Nephron (organoid): ENCODE measurements at regions not wholly inside any gene's neighbourhood (a gene's known extent, or its start where the extent isn't known, plus 50 kb on each side); places are given as distances from the start of the nearest gene placed in this dataset.

ENCODE experiments used
- H3K27ac Mint-ChIP-seq, 3 experiments: 2 replicates each; pipeline ENCODE4 v1.8.0; 2020; ENCODE audit warnings: mixed read lengths in 3 of 3, mild to moderate bottlenecking in 2 of 3, moderate library complexity in 1 of 3
- H3K27me3 Mint-ChIP-seq: 2 replicates; pipeline ENCODE4 v1.8.0; 2021; ENCODE audit warnings: low read depth, mild to moderate bottlenecking, moderate library complexity, mixed read lengths
- H3K36me3 Mint-ChIP-seq: 2 replicates; pipeline ENCODE4 v1.8.0; 2020; ENCODE audit warnings: low read depth, mixed read lengths
- H3K4me1 Mint-ChIP-seq: 2 replicates; pipeline ENCODE4 v1.8.0; 2020; ENCODE audit warnings: mixed read lengths
- H3K4me3 Mint-ChIP-seq, 3 experiments: 2 replicates each; pipeline ENCODE4 v1.8.0; 2020; ENCODE audit warnings: mild to moderate bottlenecking in 3 of 3, mixed read lengths in 3 of 3, moderate library complexity in 2 of 3
- H3K9me3 Mint-ChIP-seq: 2 replicates; pipeline ENCODE4 v1.8.0; 2020; ENCODE audit warnings: mixed read lengths
- CTCF ChIP-seq, 3 experiments: fragments of 200-600 bp; sonication (generic); IDR thresholded peaks; one replicate each; pipeline ENCODE4 v1.5.0; 2021; ENCODE audit warnings: antibody characterized with exemption in 3 of 3; ENCODE audit not compliant: unreplicated experiment in 3 of 3

- Mint-ChIP-seq H3K4me3 (no peak overlapping the region), H3K27ac (no peak overlapping the region), H3K27me3 (no peaks in the 10 kb centered on the region), H3K4me1 (no peaks in the 10 kb centered on the region), H3K9me3 (peaks cover 11% of the 10 kb centered on the region), H3K36me3 (peaks cover 3% of the 10 kb centered on the region)
- TF ChIP-seq CTCF (IDR thresholded peaks at IDR 0.05; ENCODE audit: unreplicated experiment in 3 of 3), result no peak
These were observed 467.3 kb downstream of the PMP22 start for GRCh38 chr17:14797801-14798200.

- H3K36me3 Mint-ChIP-seq, result peaks cover 3% of the 10 kb centered on the region
- H3K4me3 Mint-ChIP-seq, result no peak overlapping the region
- H3K27me3 Mint-ChIP-seq, result peaks cover 2% of the 10 kb centered on the region
- TF ChIP-seq CTCF (IDR thresholded peaks at IDR 0.05; ENCODE audit: unreplicated experiment in 3 of 3), result no peak
- H3K27ac Mint-ChIP-seq, result no peak overlapping the region
- peaks cover 11% of the 10 kb centered on the region for H3K9me3 Mint-ChIP-seq
- H3K4me1 Mint-ChIP-seq, result no peaks in the 10 kb centered on the region
These were observed 468.1 kb downstream of the PMP22 start for GRCh38 chr17:14797021-14797420.

DNA sequence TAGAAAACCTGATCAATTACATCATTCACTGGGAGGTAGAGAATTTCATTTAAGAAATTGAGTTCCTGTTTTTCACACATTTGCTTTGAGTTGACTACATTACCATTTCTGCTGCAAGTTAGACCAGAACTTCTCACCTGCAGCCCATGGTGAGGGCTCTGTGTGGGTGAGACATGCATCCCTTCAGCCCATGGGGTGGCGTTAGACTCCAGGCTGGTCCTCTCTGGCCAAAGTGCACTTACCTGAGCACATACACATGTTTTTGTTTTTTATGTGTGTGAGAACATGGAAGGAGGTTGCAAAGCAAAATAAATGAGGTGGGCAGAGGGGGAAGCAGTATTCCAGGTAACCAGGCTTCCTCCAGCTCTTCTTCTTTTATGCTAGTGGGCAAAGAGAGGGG lies 470.2 kb downstream of the PMP22 start:
- Mint-ChIP-seq H3K4me1 (peaks cover 8% of the 10 kb centered on the region), H3K4me3 (no peak overlapping the region)
- TF ChIP-seq CTCF (IDR thresholded peaks at IDR 0.05; ENCODE audit: unreplicated experiment in 3 of 3), result no peak

DNA sequence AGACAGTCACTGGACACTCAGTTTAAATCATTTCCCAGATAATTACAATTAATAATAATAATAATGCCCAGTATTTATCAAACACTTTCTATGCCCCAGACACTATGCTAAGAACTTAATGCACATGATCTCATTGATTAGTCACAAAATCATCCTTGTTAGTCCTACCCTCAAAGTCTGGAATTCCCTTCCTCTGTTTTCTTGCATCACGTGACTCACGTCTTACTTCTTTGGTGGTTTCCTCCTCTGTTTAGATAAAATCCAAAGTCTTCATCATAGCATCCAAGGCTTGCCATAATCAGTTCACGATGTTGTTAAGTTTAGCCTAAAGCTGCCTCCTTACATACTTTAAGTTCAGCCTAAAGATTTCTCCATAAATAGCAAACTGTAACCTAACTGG lies 471.9 kb downstream of the PMP22 start:
- Mint-ChIP-seq H3K4me1 (peaks cover 8% of the 10 kb centered on the region), H3K4me3 (no peak overlapping the region), H3K9me3 (no peaks in the 10 kb centered on the region), H3K27ac (no peak overlapping the region), H3K36me3 (no peaks in the 10 kb centered on the region), H3K27me3 (peaks cover 4% of the 10 kb centered on the region)
- TF ChIP-seq CTCF (IDR thresholded peaks at IDR 0.05; ENCODE audit: unreplicated experiment in 3 of 3), result no peak

More for the DNA sequence above, 470.2 kb downstream of the PMP22 start:
- Mint-ChIP-seq H3K36me3 (peaks cover 3% of the 10 kb centered on the region), H3K27me3 (peaks cover 4% of the 10 kb centered on the region), H3K9me3 (peaks cover 4% of the 10 kb centered on the region), H3K27ac (no peak overlapping the region)

DNA sequence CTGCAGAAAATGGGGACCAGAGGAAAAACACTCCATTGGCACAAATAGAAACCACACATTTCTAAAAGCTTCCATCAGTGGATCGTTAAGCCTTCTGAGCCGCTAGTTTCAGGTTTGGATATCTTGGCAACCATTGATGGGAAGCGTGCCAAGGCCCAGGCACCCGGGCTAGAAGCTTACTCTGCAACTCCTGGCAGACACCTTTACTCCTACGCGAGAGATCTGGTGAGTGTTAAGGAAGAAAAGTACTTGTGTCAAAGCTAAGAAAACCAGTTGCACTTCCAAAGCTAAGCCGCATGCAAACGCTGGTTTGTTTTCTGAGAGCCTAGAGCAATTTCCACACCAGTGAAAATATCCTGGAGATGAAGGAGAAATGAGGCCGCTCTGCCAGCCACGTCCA lies 472.4 kb downstream of the PMP22 start:
- peaks cover 8% of the 10 kb centered on the region for H3K4me1 Mint-ChIP-seq
- no peaks in the 10 kb centered on the region for H3K9me3 Mint-ChIP-seq
- H3K36me3 Mint-ChIP-seq, result no peaks in the 10 kb centered on the region
- no peak overlapping the region for H3K27ac Mint-ChIP-seq
- H3K4me3 Mint-ChIP-seq, result no peak overlapping the region
- peaks cover 7% of the 10 kb centered on the region for H3K27me3 Mint-ChIP-seq
- no peak for TF ChIP-seq CTCF (IDR thresholded peaks at IDR 0.05; ENCODE audit: unreplicated experiment in 3 of 3)

- H3K27ac Mint-ChIP-seq, result no peak overlapping the region
- peaks cover 8% of the 10 kb centered on the region for H3K27me3 Mint-ChIP-seq
- H3K4me1 Mint-ChIP-seq, result peaks cover 8% of the 10 kb centered on the region
- no peaks in the 10 kb centered on the region for H3K9me3 Mint-ChIP-seq
- H3K36me3 Mint-ChIP-seq, result no peaks in the 10 kb centered on the region
- no peak overlapping the region for H3K4me3 Mint-ChIP-seq
- TF ChIP-seq CTCF (IDR thresholded peaks at IDR 0.05; ENCODE audit: unreplicated experiment in 3 of 3), result no peak
These were observed 473.9 kb downstream of the PMP22 start for GRCh38 chr17:14791221-14791620.
